H1 (cell line): ENCODE measurements at regions not wholly inside any gene's neighbourhood (a gene's known extent, or its start where the extent isn't known, plus 50 kb on each side); places are given as distances from the start of the nearest gene placed in this dataset.

Experiments
- CTCF ChIA-PET: fragments of 300-600 bp; sonication (Branson Sonifier 250); formaldehyde crosslinking; loops from one replicate; lab custom pipeline; 2021; ENCODE audit not compliant: partially characterized antibody; lab: Charles Lee
- POLR2A ChIA-PET: fragments of 300-600 bp; sonication (Branson Sonifier 250); formaldehyde crosslinking; loops from one replicate; lab custom pipeline; 2021; ENCODE audit warnings: inconsistent platforms; ENCODE audit not compliant: partially characterized antibody; lab: Charles Lee
- DNase-seq, 2 experiments: peaks; one replicate each; pipeline versions ENCODE4 v3.0.0 to v3.0.0-alpha.2; 2010 to 2022; ENCODE audit warnings: low spot score in 2 of 2, low read depth in 1 of 2, mixed read lengths in 1 of 2
- FAIRE-seq: peaks from 2 replicates; lab custom pipeline; 2011; peaks lifted over from hg19 to GRCh38; lab: Jason Lieb, UNC
- H2AFZ ChIP-seq: 2 replicates; pipeline ENCODE4 v1.8.1; 2012; ENCODE audit warnings: low read length, inconsistent platforms
- H2AK5ac ChIP-seq: 2 replicates; pipeline ENCODE4 v1.6.1; 2013; ENCODE audit warnings: low read depth, low read length
- H2BK120ac ChIP-seq: replicated peaks from 2 replicates; pipeline ENCODE3; 2013; ENCODE audit warnings: low read depth, low read length, inconsistent platforms
- H2BK12ac ChIP-seq: 2 replicates; pipeline ENCODE4 v1.6.1; 2013; ENCODE audit warnings: low read depth, low read length
- H2BK15ac ChIP-seq: 2 replicates; pipeline ENCODE4 v1.6.1; 2013; ENCODE audit warnings: low read length
- H2BK20ac ChIP-seq: 2 replicates; pipeline ENCODE4 v1.6.1; 2013; ENCODE audit warnings: low read length
- H2BK5ac ChIP-seq: 2 replicates; pipeline ENCODE4 v1.6.1; 2013; ENCODE audit warnings: low read depth, low read length
- H3K14ac ChIP-seq: 2 replicates; pipeline ENCODE4 v1.6.1; 2013; ENCODE audit warnings: inconsistent platforms; ENCODE audit not compliant: insufficient read length
- H3K18ac ChIP-seq: 2 replicates; pipeline ENCODE4 v1.6.1; 2013; ENCODE audit warnings: low read length; ENCODE audit errors: extremely low read depth
- H3K23ac ChIP-seq: 2 replicates; pipeline ENCODE4 v1.6.1; 2013; ENCODE audit warnings: inconsistent platforms; ENCODE audit not compliant: insufficient read length
- H3K23me2 ChIP-seq: 2 replicates; pipeline ENCODE4 v1.6.1; 2013; ENCODE audit warnings: low read depth, low read length
- H3K27ac ChIP-seq: 2 replicates; pipeline ENCODE4 v1.6.1; 2011; ENCODE audit warnings: low read depth, low read length, inconsistent platforms
- H3K27me3 ChIP-seq, 4 experiments: replicated peaks in 1 of 4; 1 replicate in 1 of 4; 2 replicates in 3 of 4; pipeline versions ENCODE4 v1.6.1 to v1.8.1; 2011 to 2013; ENCODE audit warnings: low read length in 3 of 4, mild to moderate bottlenecking in 3 of 4, inconsistent platforms in 2 of 4, mixed read lengths in 2 of 4, moderate library complexity in 1 of 4; ENCODE audit not compliant: control insufficient read depth in 3 of 4, insufficient read depth in 3 of 4; ENCODE audit errors: extremely low read depth in 1 of 4
- H3K36me3 ChIP-seq, 4 experiments: 2 replicates each; pipeline versions ENCODE4 v1.6.1 to v1.8.1; 2011 to 2013; ENCODE audit warnings: mild to moderate bottlenecking in 4 of 4, low read length in 3 of 4, moderate library complexity in 2 of 4, control low read depth in 1 of 4, inconsistent platforms in 1 of 4; ENCODE audit not compliant: insufficient read depth in 4 of 4, control insufficient read depth in 2 of 4
- H3K4ac ChIP-seq: replicated peaks from 2 replicates; pipeline ENCODE3; 2013; ENCODE audit warnings: low read length, low read depth, mixed read lengths, inconsistent platforms; ENCODE audit not compliant: insufficient read length
- H3K4me1 ChIP-seq, 4 experiments: replicated peaks in 1 of 4; 1 replicate in 1 of 4; 2 replicates in 3 of 4; pipeline versions ENCODE4 v1.6.1 to v1.8.1; 2011 to 2013; ENCODE audit warnings: low read length in 3 of 4, inconsistent platforms in 2 of 4, mixed read lengths in 1 of 4; ENCODE audit not compliant: insufficient read depth in 4 of 4, control insufficient read depth in 3 of 4
- H3K4me2 ChIP-seq, 2 experiments: 2 replicates each; pipeline versions ENCODE4 v1.6.1 to v1.8.1; 2011 to 2013; ENCODE audit warnings: low read depth in 2 of 2, low read length in 2 of 2, control low read depth in 1 of 2, inconsistent platforms in 1 of 2, mild to moderate bottlenecking in 1 of 2; ENCODE audit not compliant: insufficient read depth in 1 of 2
- H3K4me3 ChIP-seq, 4 experiments: fragments of 200-600, 300-600 bp in 1 of 4; sonication (generic), shearing (Covaris generic), sonication (Bioruptor Twin) in 1 of 4; 2 replicates each; pipeline versions ENCODE4 v1.5.1 to v1.8.1; 2011 to 2016; ENCODE audit warnings: low read length in 4 of 4, low read depth in 3 of 4, control low read depth in 2 of 4, inconsistent platforms in 2 of 4, mild to moderate bottlenecking in 2 of 4, mixed read lengths in 1 of 4, moderate library complexity in 1 of 4; ENCODE audit not compliant: insufficient read depth in 2 of 4; ENCODE audit errors: extremely low read depth in 1 of 4
- H3K56ac ChIP-seq: replicated peaks from 2 replicates; pipeline ENCODE3; 2013; ENCODE audit warnings: low read depth, mild to moderate bottlenecking, mixed read lengths, low read length, inconsistent platforms; ENCODE audit not compliant: insufficient read length
- H3K79me1 ChIP-seq: 2 replicates; pipeline ENCODE4 v1.6.1; 2013; ENCODE audit warnings: low read depth, low read length, control low read depth
- H3K79me2 ChIP-seq, 2 experiments: 2 replicates each; pipeline versions ENCODE4 v1.6.1 to v1.8.1; 2012 to 2013; ENCODE audit warnings: low read length in 2 of 2, mild to moderate bottlenecking in 2 of 2, inconsistent platforms in 1 of 2; ENCODE audit not compliant: insufficient read depth in 2 of 2, control insufficient read depth in 1 of 2
- H3K9ac ChIP-seq, 4 experiments: replicated peaks in 1 of 4; 1 replicate in 1 of 4; 2 replicates in 3 of 4; pipeline versions ENCODE4 v1.6.1 to v1.8.1; 2011 to 2013; ENCODE audit warnings: low read depth in 3 of 4, low read length in 3 of 4, control low read depth in 2 of 4, mild to moderate bottlenecking in 2 of 4, moderate library complexity in 2 of 4, inconsistent platforms in 1 of 4; ENCODE audit errors: extremely low read depth in 1 of 4
- H3K9me3 ChIP-seq, 2 experiments: 2 replicates each; pipeline versions ENCODE4 v1.6.1 to v1.8.1; 2012 to 2013; ENCODE audit warnings: mild to moderate bottlenecking in 2 of 2, moderate library complexity in 2 of 2, control low read depth in 1 of 2, inconsistent platforms in 1 of 2, low read depth in 1 of 2, low read length in 1 of 2, mixed read lengths in 1 of 2; ENCODE audit not compliant: insufficient read depth in 2 of 2
- H4K20me1 ChIP-seq, 2 experiments: replicated peaks in 1 of 2; 2 replicates each; pipeline versions ENCODE3 to v1.8.1; 2011 to 2013; ENCODE audit warnings: inconsistent platforms in 2 of 2, low read length in 2 of 2, mild to moderate bottlenecking in 1 of 2; ENCODE audit not compliant: insufficient read depth in 2 of 2, control insufficient read depth in 1 of 2
- H4K5ac ChIP-seq: 2 replicates; pipeline ENCODE4 v1.6.1; 2013; ENCODE audit warnings: low read length, low read depth, mixed read lengths, inconsistent platforms; ENCODE audit not compliant: insufficient read length
- H4K8ac ChIP-seq: 2 replicates; pipeline ENCODE4 v1.8.0; 2013; ENCODE audit warnings: mild to moderate bottlenecking, moderate library complexity, low read length, inconsistent platforms; ENCODE audit not compliant: insufficient read depth; ENCODE audit errors: extremely low read depth
- H4K91ac ChIP-seq: replicated peaks from 2 replicates; pipeline ENCODE3; 2013; ENCODE audit warnings: low read length, mixed read lengths, inconsistent platforms; ENCODE audit not compliant: insufficient read length
- PHF8 ChIP-seq: fragments of 200-600 bp; sonication (generic); conservative IDR thresholded peaks from 2 replicates; pipeline ENCODE4 v1.7.1; 2012; ENCODE audit warnings: low read depth, mild to moderate bottlenecking, inconsistent platforms, low read length, moderate library complexity
- SRF ChIP-seq: IDR thresholded peaks from 2 replicates; pipeline ENCODE4 v1.6.1; 2011; ENCODE audit warnings: mild to moderate bottlenecking, low read depth, low read length, moderate library complexity
- TAF7 ChIP-seq: optimal IDR thresholded peaks from 2 replicates; pipeline ENCODE3; 2011; ENCODE audit warnings: low read depth, mild to moderate bottlenecking, inconsistent platforms, low read length, moderate library complexity, borderline replicate concordance

- Histone ChIP-seq H3K4me2 (no peak overlapping the region), H3K9ac (no peak overlapping the region), H2BK5ac (no peak overlapping the region), H3K27me3 (no peaks in the 10 kb centered on the region), H3K79me2 (no peaks in the 10 kb centered on the region), H2BK20ac (no peak overlapping the region), H2AK5ac (no peak overlapping the region), H3K4ac (no peak overlapping the region), H4K5ac (no peak overlapping the region), H3K56ac (no peak overlapping the region), H2BK15ac (no peak overlapping the region), H4K20me1 (no peaks in the 10 kb centered on the region), H3K18ac (peak overlapping the region; percentile 15; the same call in 1 of the 2 replicates), H2BK12ac (no peak overlapping the region), H3K14ac (no peak overlapping the region), H3K27ac (no peak overlapping the region), H2BK120ac (no peak overlapping the region), H3K4me3 (no peak overlapping the region), H3K36me3 (no peaks in the 10 kb centered on the region), H3K23ac (no peak overlapping the region), H4K8ac (no peak overlapping the region), H4K91ac (no peak overlapping the region), H3K23me2 (no peaks in the 10 kb centered on the region), H3K4me1 (no peaks in the 10 kb centered on the region), H2AFZ (no peak overlapping the region), H3K79me1 (no peaks in the 10 kb centered on the region), H3K9me3 (no peaks in the 10 kb centered on the region)
- POLR2A ChIA-PET: no interaction called here
- CTCF ChIA-PET: interaction anchor here (1.8 to 2.0 kb wide), 2 partner anchors 16 to 141 kb away, joined by 3 to 4 read pairs; no protein-coding TSS in a partner anchor
- DNase-seq: no peak
- no peak for TF ChIP-seq TAF7
- no peak for TF ChIP-seq SRF
- TF ChIP-seq PHF8: no peak
- no peak for FAIRE-seq
Measured at GRCh38 chr11:90428836-90429235, 206.0 kb upstream of the CHORDC1 start.
